Thyroid gland (tissue), 4 donors: ENCODE measurements at regions not wholly inside any gene's neighbourhood (a gene's known extent, or its start where the extent isn't known, plus 50 kb on each side); places are given as distances from the start of the nearest gene placed in this dataset.
"Not testable (repeated sequence)": the region's sequence is repeated elsewhere in the genome, so short reads cannot be mapped to it uniquely, and the experiment has no call there.

Experiments used
- DNase-seq, 2 donors: peaks; one replicate each; pipeline ENCODE4 v3.0.0-alpha.2; 2019
- H3K27ac ChIP-seq, 3 donors: fragments of 200-600 bp; sonication (generic); 1 replicate in 2 of 3; 2 replicates in 1 of 3; pipeline ENCODE4 v1.5.1; 2016 to 2019; ENCODE audit warnings: mild to moderate bottlenecking in 1 of 3, moderate library complexity in 1 of 3
- H3K27me3 ChIP-seq: fragments of 200-600 bp; sonication (generic); one replicate; pipeline ENCODE4 v1.5.1; 2019
- H3K36me3 ChIP-seq, 2 donors: fragments of 200-600 bp; sonication (generic); one replicate each; pipeline ENCODE4 v1.5.1; 2016 to 2019
- H3K4me1 ChIP-seq, 2 donors: fragments of 200-600 bp; sonication (generic); one replicate each; pipeline ENCODE4 v1.5.1; 2017 to 2019
- H3K4me3 ChIP-seq, 3 donors: fragments of 200-600 bp; sonication (generic); replicated peaks in 1 of 3; 1 replicate in 2 of 3; 2 replicates in 1 of 3; pipeline ENCODE4 v1.5.1; 2016; ENCODE audit warnings: mild to moderate bottlenecking in 1 of 3
- H3K9me3 ChIP-seq: fragments of 200-600 bp; sonication (generic); one replicate; pipeline ENCODE4 v1.5.1; 2017
- POLR2A ChIP-seq, 2 donors: fragments of 450-650 bp; IDR thresholded peaks; one replicate each; pipeline ENCODE4 v1.6.1; 2017; ENCODE audit warnings: antibody characterized with exemption in 2 of 2, mild to moderate bottlenecking in 2 of 2, moderate library complexity in 1 of 2
- WGBS, 2 donors: methylation state at CpG; one replicate each; pipeline ENCODE4 v1.1.5; 2017; 5-methylcytosine and 5-hydroxymethylcytosine counted together
- intact Hi-C: fragments of 100-400 bp; cut with DNase I; formaldehyde crosslinking; loops from one replicate; pipeline ENCODE4 v1.15.1; 2023
- TF ChIP-seq, protein P1 (sequence below), 6 experiments: fragments of 200-600 bp in 3 of 6; fragments of 450-650 bp in 3 of 6; sonication (generic) in 3 of 6; IDR thresholded peaks; one replicate each; pipeline ENCODE4 v1.5.1; 2016 to 2019; ENCODE audit warnings: antibody characterized with exemption in 6 of 6, mild to moderate bottlenecking in 2 of 6, inconsistent platforms in 1 of 6, moderate library complexity in 1 of 6

DNA sequence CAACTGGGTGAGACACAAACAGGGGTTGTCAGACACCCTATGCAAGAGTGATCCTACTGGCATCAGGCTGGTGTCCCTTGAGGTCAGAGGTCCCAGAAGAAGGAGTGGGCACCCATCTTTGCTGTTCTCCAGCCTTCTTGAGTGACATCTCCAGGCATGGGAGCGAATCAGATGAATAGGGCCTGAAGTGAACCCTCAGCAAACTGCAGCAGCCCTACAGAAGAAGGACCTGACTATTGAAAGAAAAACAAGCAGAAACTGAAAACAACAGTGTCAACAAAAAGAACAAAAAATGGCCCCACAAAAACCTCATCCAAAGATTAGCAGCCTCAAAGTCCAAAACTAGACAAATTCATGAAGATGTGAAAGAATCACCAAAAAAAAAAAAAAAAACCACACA, 1229.7 kb upstream of the CRIM1 start:
- intact Hi-C loops, result no loop called here
- no peak overlapping the region for H3K4me3 ChIP-seq
- no peak overlapping the region for H3K27ac ChIP-seq
- TF ChIP-seq, protein P1, sequence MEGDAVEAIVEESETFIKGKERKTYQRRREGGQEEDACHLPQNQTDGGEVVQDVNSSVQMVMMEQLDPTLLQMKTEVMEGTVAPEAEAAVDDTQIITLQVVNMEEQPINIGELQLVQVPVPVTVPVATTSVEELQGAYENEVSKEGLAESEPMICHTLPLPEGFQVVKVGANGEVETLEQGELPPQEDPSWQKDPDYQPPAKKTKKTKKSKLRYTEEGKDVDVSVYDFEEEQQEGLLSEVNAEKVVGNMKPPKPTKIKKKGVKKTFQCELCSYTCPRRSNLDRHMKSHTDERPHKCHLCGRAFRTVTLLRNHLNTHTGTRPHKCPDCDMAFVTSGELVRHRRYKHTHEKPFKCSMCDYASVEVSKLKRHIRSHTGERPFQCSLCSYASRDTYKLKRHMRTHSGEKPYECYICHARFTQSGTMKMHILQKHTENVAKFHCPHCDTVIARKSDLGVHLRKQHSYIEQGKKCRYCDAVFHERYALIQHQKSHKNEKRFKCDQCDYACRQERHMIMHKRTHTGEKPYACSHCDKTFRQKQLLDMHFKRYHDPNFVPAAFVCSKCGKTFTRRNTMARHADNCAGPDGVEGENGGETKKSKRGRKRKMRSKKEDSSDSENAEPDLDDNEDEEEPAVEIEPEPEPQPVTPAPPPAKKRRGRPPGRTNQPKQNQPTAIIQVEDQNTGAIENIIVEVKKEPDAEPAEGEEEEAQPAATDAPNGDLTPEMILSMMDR (IDR thresholded peaks at IDR 0.05), result no peak
- no peak for TF ChIP-seq POLR2A (IDR thresholded peaks at IDR 0.05)
- whole genome bisulfite sequencing, 2 donors, result 82 to 94% methylated on average over 1 of the region's 1 CpG
- no peaks in the 10 kb centered on the region for H3K9me3 ChIP-seq
- H3K27me3 ChIP-seq, result no peaks in the 10 kb centered on the region
- no peaks in the 10 kb centered on the region for H3K36me3 ChIP-seq
- no peak for DNase-seq
- no peaks in the 10 kb centered on the region for H3K4me1 ChIP-seq

DNA sequence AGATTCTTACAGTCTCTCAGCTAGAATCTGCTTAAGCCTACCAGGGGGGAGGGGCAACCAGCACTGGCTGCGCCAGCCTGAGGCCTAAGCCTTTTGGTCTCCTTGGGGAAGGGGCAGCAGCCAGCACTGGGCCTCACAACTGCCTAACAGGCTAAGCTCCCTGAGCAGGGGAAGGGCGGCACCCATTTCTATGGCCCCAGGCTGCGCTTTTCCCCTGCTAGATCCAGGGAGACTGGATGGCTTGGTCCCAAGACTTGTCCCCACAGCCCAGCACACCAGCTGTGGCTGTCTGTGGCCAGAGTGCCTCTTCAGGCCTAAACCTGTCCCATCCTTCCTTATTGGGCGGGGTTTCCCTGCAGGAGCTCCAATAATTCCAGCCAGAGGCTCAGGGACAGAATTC, 1230.3 kb upstream of the CRIM1 start:
- Histone ChIP-seq H3K9me3 (no peaks in the 10 kb centered on the region), H3K27ac (no peak overlapping the region), H3K4me1 (no peaks in the 10 kb centered on the region), H3K36me3 (no peaks in the 10 kb centered on the region), H3K4me3 (no peak overlapping the region), H3K27me3 (no peaks in the 10 kb centered on the region)
- WGBS, 2 donors, result 100% methylated on average over 2 to 3 of the region's 4 CpGs
- DNase-seq, result no peak
- no peak for TF ChIP-seq POLR2A (IDR thresholded peaks at IDR 0.05)
- TF ChIP-seq, protein P1 (IDR thresholded peaks at IDR 0.05), result no peak
- intact Hi-C loops, result no loop called here

DNA sequence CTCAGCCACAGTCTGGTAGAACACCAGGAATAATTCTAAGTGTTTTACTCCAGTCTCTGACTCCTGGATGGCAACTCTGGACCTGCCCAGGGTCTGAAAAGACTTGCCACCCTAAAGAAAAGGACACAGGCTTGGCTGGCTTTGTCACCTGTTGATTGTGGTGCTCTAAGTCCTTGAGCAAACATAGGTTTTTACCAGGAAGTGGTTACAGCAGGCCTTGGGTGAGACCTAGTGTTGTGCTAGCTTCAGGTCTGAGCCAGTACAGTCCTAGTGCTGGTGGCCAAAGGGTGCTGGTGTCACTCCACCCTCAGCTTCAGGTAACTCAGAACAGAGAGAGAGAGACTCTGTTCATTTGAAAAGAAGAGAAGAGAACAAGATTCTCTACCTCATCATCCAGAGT, 1239.4 kb upstream of the CRIM1 start:
- intact Hi-C loops, result no loop called here
- DNase-seq, result no peak

DNA sequence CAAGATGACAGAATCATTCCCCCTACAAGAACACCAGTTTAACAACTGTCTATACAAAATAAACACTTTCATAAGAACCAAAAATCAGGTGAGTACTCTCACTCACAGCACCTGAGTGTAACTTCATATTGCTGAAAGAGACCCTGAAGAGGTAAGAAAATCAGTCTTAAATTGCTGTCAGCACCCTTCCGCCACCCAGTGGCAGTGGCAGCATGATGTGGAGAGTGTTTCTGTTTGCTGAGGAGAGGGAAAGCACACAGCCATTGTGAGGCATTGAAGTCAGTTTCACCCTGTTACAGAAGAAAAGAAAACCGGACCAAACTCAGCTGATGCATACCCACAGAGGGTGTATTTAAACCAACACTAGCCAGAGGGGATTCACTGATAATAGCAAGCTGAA, 1240.8 kb upstream of the CRIM1 start:
- Histone ChIP-seq H3K36me3 (no peaks in the 10 kb centered on the region), H3K4me3 (no peak overlapping the region), H3K27me3 (no peaks in the 10 kb centered on the region), H3K9me3 (no peaks in the 10 kb centered on the region), H3K4me1 (no peaks in the 10 kb centered on the region), H3K27ac (no peak overlapping the region)
- DNase-seq, result no peak
- intact Hi-C loops, result no loop called here
- 54% methylated on average over 2 of the region's 2 CpGs for WGBS, 2 donors
- TF ChIP-seq, protein P1 (IDR thresholded peaks at IDR 0.05), result no peak
- TF ChIP-seq POLR2A (IDR thresholded peaks at IDR 0.05), result no peak

More for the DNA sequence above, 1239.4 kb upstream of the CRIM1 start:
- Histone ChIP-seq H3K36me3 (no peaks in the 10 kb centered on the region), H3K9me3 (no peaks in the 10 kb centered on the region), H3K27ac (no peak overlapping the region), H3K4me1 (no peaks in the 10 kb centered on the region), H3K4me3 (no peak overlapping the region), H3K27me3 (no peaks in the 10 kb centered on the region)
- no peak for TF ChIP-seq POLR2A (IDR thresholded peaks at IDR 0.05)
- TF ChIP-seq, protein P1 (IDR thresholded peaks at IDR 0.05), result no peak

DNA sequence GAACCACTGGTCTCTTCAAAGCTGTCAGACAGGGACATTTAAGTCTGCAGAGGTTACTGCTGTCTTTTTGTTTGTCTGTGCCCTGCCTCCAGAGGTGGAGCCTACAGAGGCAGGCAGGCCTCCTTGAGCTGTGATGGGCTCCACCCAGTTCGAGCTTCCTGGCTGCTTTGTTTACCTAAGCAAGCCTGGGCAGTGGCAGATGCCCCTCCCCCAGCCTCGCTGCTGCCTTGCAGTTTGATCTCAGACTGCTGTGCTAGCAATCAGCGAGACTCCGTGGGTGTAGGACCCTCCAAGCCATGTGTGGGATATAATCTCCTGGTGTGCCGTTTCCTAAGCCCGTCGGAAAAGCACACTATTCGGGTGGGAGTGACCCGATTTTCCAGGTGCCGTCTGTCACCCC, 1243.2 kb upstream of the CRIM1 start:
- H3K9me3 ChIP-seq, H3K27ac ChIP-seq, DNase-seq, H3K4me3 ChIP-seq, H3K27me3 ChIP-seq, intact Hi-C loops, H3K4me1 ChIP-seq, H3K36me3 ChIP-seq: not testable (repeated sequence)
- whole genome bisulfite sequencing, 2 donors, result 63 to 93% methylated on average over 3 to 6 of the region's 10 CpGs

DNA sequence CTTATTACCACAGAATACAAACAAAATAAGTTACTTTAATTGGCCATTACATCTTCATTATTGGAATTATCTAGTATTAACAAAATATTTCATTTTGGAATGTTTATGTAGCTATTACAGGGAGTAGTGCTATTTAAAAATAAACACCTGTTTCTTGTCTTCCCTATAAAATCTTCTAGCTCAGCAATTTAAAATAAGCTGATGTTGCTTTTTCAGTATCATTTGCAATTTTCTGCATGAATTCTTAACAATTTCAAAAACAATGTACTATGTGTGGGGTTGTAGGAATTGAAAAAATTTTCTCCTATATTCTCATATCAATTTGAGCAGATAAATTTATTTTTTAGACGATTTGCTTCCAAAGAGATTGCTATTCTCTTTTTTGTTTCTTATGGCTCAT, 1251.3 kb upstream of the CRIM1 start:
- Histone ChIP-seq H3K36me3 (no peaks in the 10 kb centered on the region), H3K27ac (no peak overlapping the region), H3K4me3 (no peak overlapping the region), H3K27me3 (no peaks in the 10 kb centered on the region), H3K9me3 (no peaks in the 10 kb centered on the region), H3K4me1 (no peaks in the 10 kb centered on the region)
- intact Hi-C loops, result no loop called here
- WGBS, 2 donors, result 81 to 90% methylated on average over 1 of the region's 1 CpG
- TF ChIP-seq, protein P1 (IDR thresholded peaks at IDR 0.05), result no peak
- no peak for TF ChIP-seq POLR2A (IDR thresholded peaks at IDR 0.05)
- DNase-seq, result no peak
